HL-60 (cell line): ENCODE measurements at regions not wholly inside any gene's neighbourhood (a gene's known extent, or its start where the extent isn't known, plus 50 kb on each side); places are given as distances from the start of the nearest gene placed in this dataset.

Experiments used
- DNase-seq, 2 experiments: peaks; one replicate each; pipeline ENCODE4 v3.0.0-alpha.2; 2010 to 2020; ENCODE audit warnings: low read depth in 1 of 2, low spot score in 1 of 2
- H3K27ac ChIP-seq: fragments of 250-450 bp; sonication (Bioruptor Pico); replicated peaks from 2 replicates; pipeline ENCODE4 v1.5.1; 2020; ENCODE audit warnings: mild to moderate bottlenecking, moderate library complexity
- H3K27me3 ChIP-seq: fragments of 250-450 bp; sonication (Bioruptor Pico); 2 replicates; pipeline ENCODE4 v1.5.1; 2021; ENCODE audit warnings: mild to moderate bottlenecking, moderate library complexity; ENCODE audit not compliant: insufficient read depth, poor library complexity, severe bottlenecking
- H3K4me3 ChIP-seq: replicated peaks from 2 replicates; pipeline ENCODE4 v1.5.1; 2011; ENCODE audit warnings: mild to moderate bottlenecking, control low read depth, low read length; ENCODE audit not compliant: insufficient read depth
- GABPA ChIP-seq: IDR thresholded peaks from 2 replicates; pipeline ENCODE4 v1.6.1; 2012; ENCODE audit warnings: low read depth
- POLR2AphosphoS5 ChIP-seq: IDR thresholded peaks from 2 replicates; pipeline ENCODE4 v1.6.1; 2012; ENCODE audit warnings: low read depth
- SPI1 ChIP-seq: IDR thresholded peaks from 2 replicates; pipeline ENCODE4 v1.6.1; 2012; ENCODE audit warnings: low read depth, mild to moderate bottlenecking, borderline replicate concordance
- TF ChIP-seq, protein P1 (sequence below): IDR thresholded peaks from one replicate; pipeline ENCODE4 v1.5.1; 2011; ENCODE audit warnings: low read length, control low read depth, inconsistent platforms; ENCODE audit not compliant: insufficient read depth
- TF ChIP-seq, protein P2 (sequence below): IDR thresholded peaks from 2 replicates; pipeline ENCODE4 v1.6.1; 2012; ENCODE audit warnings: low read depth; ENCODE audit not compliant: insufficient replicate concordance

DNA sequence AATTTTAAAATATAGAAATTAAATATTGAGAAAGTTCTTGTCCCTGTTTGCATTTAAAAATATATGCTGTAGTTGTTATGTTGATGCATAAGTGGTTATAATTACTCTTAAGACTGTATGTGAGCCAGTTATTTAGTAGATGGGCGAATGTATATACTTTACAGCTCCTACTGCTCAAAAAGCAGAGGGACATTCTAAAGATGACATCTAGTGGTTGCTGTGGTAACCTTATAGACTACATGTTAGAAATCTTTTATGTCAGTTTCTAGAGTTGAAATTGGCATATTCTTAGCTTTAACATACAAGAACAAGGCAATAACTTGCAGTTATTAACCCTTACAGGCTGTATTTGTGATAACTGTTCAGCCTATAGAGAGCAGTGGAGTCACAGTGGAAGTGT lies 160.5 kb downstream of the OLFM4 start:
- no peak for DNase-seq
- TF ChIP-seq, protein P1, sequence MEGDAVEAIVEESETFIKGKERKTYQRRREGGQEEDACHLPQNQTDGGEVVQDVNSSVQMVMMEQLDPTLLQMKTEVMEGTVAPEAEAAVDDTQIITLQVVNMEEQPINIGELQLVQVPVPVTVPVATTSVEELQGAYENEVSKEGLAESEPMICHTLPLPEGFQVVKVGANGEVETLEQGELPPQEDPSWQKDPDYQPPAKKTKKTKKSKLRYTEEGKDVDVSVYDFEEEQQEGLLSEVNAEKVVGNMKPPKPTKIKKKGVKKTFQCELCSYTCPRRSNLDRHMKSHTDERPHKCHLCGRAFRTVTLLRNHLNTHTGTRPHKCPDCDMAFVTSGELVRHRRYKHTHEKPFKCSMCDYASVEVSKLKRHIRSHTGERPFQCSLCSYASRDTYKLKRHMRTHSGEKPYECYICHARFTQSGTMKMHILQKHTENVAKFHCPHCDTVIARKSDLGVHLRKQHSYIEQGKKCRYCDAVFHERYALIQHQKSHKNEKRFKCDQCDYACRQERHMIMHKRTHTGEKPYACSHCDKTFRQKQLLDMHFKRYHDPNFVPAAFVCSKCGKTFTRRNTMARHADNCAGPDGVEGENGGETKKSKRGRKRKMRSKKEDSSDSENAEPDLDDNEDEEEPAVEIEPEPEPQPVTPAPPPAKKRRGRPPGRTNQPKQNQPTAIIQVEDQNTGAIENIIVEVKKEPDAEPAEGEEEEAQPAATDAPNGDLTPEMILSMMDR, result no peak
- TF ChIP-seq, protein P2, sequence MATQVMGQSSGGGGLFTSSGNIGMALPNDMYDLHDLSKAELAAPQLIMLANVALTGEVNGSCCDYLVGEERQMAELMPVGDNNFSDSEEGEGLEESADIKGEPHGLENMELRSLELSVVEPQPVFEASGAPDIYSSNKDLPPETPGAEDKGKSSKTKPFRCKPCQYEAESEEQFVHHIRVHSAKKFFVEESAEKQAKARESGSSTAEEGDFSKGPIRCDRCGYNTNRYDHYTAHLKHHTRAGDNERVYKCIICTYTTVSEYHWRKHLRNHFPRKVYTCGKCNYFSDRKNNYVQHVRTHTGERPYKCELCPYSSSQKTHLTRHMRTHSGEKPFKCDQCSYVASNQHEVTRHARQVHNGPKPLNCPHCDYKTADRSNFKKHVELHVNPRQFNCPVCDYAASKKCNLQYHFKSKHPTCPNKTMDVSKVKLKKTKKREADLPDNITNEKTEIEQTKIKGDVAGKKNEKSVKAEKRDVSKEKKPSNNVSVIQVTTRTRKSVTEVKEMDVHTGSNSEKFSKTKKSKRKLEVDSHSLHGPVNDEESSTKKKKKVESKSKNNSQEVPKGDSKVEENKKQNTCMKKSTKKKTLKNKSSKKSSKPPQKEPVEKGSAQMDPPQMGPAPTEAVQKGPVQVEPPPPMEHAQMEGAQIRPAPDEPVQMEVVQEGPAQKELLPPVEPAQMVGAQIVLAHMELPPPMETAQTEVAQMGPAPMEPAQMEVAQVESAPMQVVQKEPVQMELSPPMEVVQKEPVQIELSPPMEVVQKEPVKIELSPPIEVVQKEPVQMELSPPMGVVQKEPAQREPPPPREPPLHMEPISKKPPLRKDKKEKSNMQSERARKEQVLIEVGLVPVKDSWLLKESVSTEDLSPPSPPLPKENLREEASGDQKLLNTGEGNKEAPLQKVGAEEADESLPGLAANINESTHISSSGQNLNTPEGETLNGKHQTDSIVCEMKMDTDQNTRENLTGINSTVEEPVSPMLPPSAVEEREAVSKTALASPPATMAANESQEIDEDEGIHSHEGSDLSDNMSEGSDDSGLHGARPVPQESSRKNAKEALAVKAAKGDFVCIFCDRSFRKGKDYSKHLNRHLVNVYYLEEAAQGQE, result no peak
- TF ChIP-seq GABPA (no peak), SPI1 (no peak), POLR2AphosphoS5 (no peak)
- no peak overlapping the region for H3K4me3 ChIP-seq
- no peaks in the 10 kb centered on the region for H3K27me3 ChIP-seq
- H3K27ac ChIP-seq, result no peak overlapping the region

DNA sequence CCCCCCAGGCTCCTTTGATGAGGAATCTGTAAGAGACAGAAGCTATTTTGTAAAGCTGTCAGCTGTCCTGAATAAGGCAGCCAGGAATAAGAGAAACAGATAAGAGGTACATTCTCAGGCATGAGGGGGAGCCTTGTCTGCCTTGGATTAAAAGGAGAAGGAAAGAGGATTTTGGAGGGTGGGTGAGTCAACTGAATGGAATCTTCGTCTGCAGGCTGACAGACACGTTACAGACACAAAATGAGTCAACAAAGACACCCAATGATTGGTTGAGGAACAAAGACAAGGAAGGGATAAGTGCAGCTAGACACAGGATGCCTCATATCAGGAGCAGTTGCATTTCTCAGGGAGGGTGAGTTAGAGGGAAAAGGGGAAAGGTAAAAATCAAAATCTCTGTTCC lies 162.5 kb downstream of the OLFM4 start:
- Histone ChIP-seq H3K27ac (no peak overlapping the region), H3K4me3 (no peak overlapping the region), H3K27me3 (no peaks in the 10 kb centered on the region)
- TF ChIP-seq POLR2AphosphoS5 (no peak), SPI1 (no peak), GABPA (no peak)
- TF ChIP-seq, protein P2, result no peak
- TF ChIP-seq, protein P1, result no peak
- no peak for DNase-seq

DNA sequence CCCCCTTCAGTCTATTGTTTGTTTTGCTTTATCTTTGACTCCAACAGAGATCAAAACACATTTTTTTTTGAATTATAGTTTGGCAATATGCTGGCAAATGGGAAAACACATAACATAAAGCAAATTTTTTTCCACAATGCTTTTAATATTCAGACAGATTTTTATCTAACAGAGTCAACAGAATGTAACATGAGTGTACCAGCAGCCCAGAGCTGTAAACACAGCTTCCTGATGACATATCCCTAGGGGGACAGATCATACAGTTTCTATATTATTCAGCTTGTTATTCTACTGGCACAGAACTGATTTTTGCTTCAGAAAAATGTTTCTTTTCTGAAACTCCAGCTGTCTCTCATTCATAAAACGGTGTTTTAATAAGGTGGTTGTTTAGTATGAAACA lies 168.8 kb downstream of the OLFM4 start:
- Histone ChIP-seq H3K27ac (no peak overlapping the region), H3K4me3 (no peak overlapping the region), H3K27me3 (no peaks in the 10 kb centered on the region)
- no peak for TF ChIP-seq POLR2AphosphoS5
- no peak for TF ChIP-seq GABPA
- TF ChIP-seq SPI1, result no peak
- TF ChIP-seq, protein P1, result no peak
- TF ChIP-seq, protein P2, result no peak
- DNase-seq, result no peak
